ENCODE measurements at regions not wholly inside any gene's neighbourhood (a gene's known extent, or its start where the extent isn't known, plus 50 kb on each side); places are given as distances from the start of the nearest gene placed in this dataset.
"Not testable (repeated sequence)": the region's sequence is repeated elsewhere in the genome, so short reads cannot be mapped to it uniquely, and the experiment has no call there.

- ChIA-PET CTCF (no interaction called here), POLR2A (no interaction called here)
- TF ChIP-seq, protein P1, sequence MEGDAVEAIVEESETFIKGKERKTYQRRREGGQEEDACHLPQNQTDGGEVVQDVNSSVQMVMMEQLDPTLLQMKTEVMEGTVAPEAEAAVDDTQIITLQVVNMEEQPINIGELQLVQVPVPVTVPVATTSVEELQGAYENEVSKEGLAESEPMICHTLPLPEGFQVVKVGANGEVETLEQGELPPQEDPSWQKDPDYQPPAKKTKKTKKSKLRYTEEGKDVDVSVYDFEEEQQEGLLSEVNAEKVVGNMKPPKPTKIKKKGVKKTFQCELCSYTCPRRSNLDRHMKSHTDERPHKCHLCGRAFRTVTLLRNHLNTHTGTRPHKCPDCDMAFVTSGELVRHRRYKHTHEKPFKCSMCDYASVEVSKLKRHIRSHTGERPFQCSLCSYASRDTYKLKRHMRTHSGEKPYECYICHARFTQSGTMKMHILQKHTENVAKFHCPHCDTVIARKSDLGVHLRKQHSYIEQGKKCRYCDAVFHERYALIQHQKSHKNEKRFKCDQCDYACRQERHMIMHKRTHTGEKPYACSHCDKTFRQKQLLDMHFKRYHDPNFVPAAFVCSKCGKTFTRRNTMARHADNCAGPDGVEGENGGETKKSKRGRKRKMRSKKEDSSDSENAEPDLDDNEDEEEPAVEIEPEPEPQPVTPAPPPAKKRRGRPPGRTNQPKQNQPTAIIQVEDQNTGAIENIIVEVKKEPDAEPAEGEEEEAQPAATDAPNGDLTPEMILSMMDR (IDR thresholded peaks at IDR 0.05; ENCODE audit: insufficient read depth, low read depth, low read length) = no peak
- H3K36me3 ChIP-seq (ENCODE audit: control insufficient read depth, insufficient read depth, low read length) = no peaks in the 10 kb centered on the region
- no peak overlapping the region for H3K4me3 ChIP-seq (ENCODE audit: low read depth, low read length)
- no peaks in the 10 kb centered on the region for H3K27me3 ChIP-seq (ENCODE audit: control insufficient read depth, insufficient read depth, low read length)
- DNase-seq (ENCODE audit: low read depth) = no peak
These were observed 195.8 kb upstream of the PZP start for GRCh38 chr12:9404031-9404430.

DNA sequence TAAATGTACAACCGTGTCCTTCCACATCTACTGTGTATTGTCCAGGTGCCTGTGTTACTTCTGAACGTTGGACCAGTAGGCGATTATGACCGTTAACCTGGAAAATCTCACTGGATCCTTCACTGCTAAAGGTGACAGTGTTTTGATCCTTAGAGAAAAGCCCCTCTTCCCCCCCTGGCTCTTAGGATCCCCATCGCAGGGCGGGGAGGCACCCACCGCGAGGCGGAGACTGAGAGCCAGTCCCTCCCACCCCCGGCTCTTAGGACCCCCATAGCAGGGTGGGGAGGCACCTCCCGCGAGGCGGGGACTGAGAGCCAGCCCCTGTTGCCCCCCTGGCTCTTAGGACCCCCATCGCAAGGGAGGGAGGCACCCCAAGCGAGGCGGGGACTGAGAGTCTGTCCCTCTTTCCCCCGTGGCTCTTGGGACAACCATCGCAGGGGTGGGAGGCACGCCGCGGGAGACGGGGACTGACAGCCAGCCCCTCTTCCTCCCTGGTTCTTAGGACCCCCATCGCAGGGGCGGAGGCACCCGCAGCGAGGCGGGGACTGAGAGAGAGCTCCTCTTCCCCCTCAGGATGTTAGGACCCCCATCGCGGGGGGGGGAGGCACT lies 194.3 kb upstream of the PZP start:
- DNase-seq (ENCODE audit: low read depth); H3K27me3 ChIP-seq (ENCODE audit: control insufficient read depth, insufficient read depth, low read length); CTCF ChIA-PET; POLR2A ChIA-PET; H3K4me3 ChIP-seq (ENCODE audit: low read depth, low read length); H3K36me3 ChIP-seq (ENCODE audit: control insufficient read depth, insufficient read depth, low read length): not testable (repeated sequence)

DNA sequence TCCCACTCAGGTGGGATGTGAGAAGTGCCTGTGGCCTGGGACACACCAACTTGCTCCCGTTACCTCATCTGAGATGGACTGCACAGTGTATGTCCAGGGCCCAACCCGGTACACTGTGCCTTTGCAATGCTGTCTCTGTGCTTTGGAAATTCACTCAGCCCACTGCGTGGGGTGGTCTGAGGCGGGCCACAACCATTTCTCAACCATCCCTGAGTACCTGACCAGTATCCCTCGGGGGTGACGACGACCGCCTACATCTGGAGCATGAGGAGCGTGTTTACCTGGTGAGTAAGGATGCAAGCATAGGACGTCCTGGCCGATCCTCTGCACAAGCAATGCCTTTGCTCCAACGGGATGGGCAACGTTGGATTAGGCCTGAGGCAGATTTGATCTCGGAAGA lies 188.2 kb upstream of the PZP start:
- not testable (repeated sequence) for H3K4me3 ChIP-seq (ENCODE audit: low read depth, low read length)

DNA sequence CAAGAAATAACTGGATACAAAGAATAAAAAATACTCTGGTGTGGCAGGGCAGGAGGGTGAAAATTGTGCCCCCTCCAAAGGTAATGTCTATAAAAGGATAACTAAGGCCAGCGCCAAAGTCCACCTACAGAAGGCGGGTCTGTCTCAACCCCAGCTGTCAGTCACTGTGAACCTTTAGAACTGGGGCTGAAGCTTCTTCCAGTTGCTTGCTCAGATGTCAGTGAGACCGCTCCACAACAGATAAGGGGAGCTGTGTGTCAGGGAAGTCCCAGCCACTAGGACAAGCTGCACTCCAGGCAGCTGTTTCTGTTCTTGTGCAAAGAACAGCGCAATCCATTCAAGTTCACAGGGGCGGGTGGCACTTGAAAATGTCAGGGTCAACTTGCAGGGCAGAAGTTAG lies 187.0 kb upstream of the PZP start:
- H3K27me3 ChIP-seq (ENCODE audit: control insufficient read depth, insufficient read depth, low read length); CTCF ChIA-PET: not testable (repeated sequence)

More for the DNA sequence above, 188.2 kb upstream of the PZP start:
- CTCF ChIA-PET; H3K36me3 ChIP-seq (ENCODE audit: control insufficient read depth, insufficient read depth, low read length); POLR2A ChIA-PET; H3K27me3 ChIP-seq (ENCODE audit: control insufficient read depth, insufficient read depth, low read length); DNase-seq (ENCODE audit: low read depth): not testable (repeated sequence)

GRCh38 chr12:9392842-9393241 lies 184.6 kb upstream of the PZP start:
- TF ChIP-seq, protein P1 (IDR thresholded peaks at IDR 0.05; ENCODE audit: insufficient read depth, low read depth, low read length) = no peak
- CTCF ChIA-PET = no interaction called here
- Histone ChIP-seq H3K36me3 (ENCODE audit: control insufficient read depth, insufficient read depth, low read length) (no peaks in the 10 kb centered on the region), H3K4me3 (ENCODE audit: low read depth, low read length) (no peak overlapping the region), H3K27me3 (ENCODE audit: control insufficient read depth, insufficient read depth, low read length) (no peaks in the 10 kb centered on the region)
- DNase-seq (ENCODE audit: low read depth) = no peak
- POLR2A ChIA-PET = no interaction called here

More for the DNA sequence above, 187.0 kb upstream of the PZP start:
- H3K36me3 ChIP-seq (ENCODE audit: control insufficient read depth, insufficient read depth, low read length); DNase-seq (ENCODE audit: low read depth); H3K4me3 ChIP-seq (ENCODE audit: low read depth, low read length); POLR2A ChIA-PET: not testable (repeated sequence)

- DNase-seq (ENCODE audit: low read depth) = no peak
- Histone ChIP-seq H3K4me3 (ENCODE audit: low read depth, low read length) (no peak overlapping the region), H3K27me3 (ENCODE audit: control insufficient read depth, insufficient read depth, low read length) (0 out of 2 replicates have a peak, but pooled peaks cover 2% of the 10 kb centered on the region), H3K36me3 (ENCODE audit: control insufficient read depth, insufficient read depth, low read length) (no peaks in the 10 kb centered on the region)
- ChIA-PET POLR2A (no interaction called here), CTCF (no interaction called here)
- TF ChIP-seq, protein P1 (IDR thresholded peaks at IDR 0.05; ENCODE audit: insufficient read depth, low read depth, low read length) = no peak
These were observed 183.6 kb upstream of the PZP start for GRCh38 chr12:9391815-9392214.

GRCh38 chr12:9390761-9391160 lies 182.6 kb upstream of the PZP start:
- Histone ChIP-seq H3K27me3 (ENCODE audit: control insufficient read depth, insufficient read depth, low read length) (0 out of 2 replicates have a peak, but pooled peaks cover 2% of the 10 kb centered on the region), H3K36me3 (ENCODE audit: control insufficient read depth, insufficient read depth, low read length) (no peaks in the 10 kb centered on the region), H3K4me3 (ENCODE audit: low read depth, low read length) (no peak overlapping the region)
- ChIA-PET CTCF (no interaction called here), POLR2A (no interaction called here)
- TF ChIP-seq, protein P1 (IDR thresholded peaks at IDR 0.05; ENCODE audit: insufficient read depth, low read depth, low read length) = no peak
- no peak for DNase-seq (ENCODE audit: low read depth)
